HepG2 (cell line): ENCODE measurements at regions not wholly inside any gene's neighbourhood (a gene's known extent, or its start where the extent isn't known, plus 50 kb on each side); places are given as distances from the start of the nearest gene placed in this dataset.

Source experiments
- ATF2 ChIP-seq: sonication (generic); formaldehyde crosslinking; IDR thresholded peaks from 2 replicates; pipeline ENCODE4 v1.4.0; 2020; ENCODE audit warnings: missing genetic modification reagents
- RFX5 ChIP-seq: IDR thresholded peaks from 2 replicates; pipeline ENCODE4 v1.6.1; 2011; ENCODE audit warnings: low read depth, low read length, improper control_type of control experiment
- SRY ChIP-seq: sonication (generic); formaldehyde crosslinking; IDR thresholded peaks from 2 replicates; pipeline ENCODE4 v1.8.0; 2022; ENCODE audit warnings: mild to moderate bottlenecking, missing genetic modification reagents
- ZNF205 ChIP-seq: IDR thresholded peaks from 2 replicates; pipeline ENCODE4 v1.6.1; 2018; ENCODE audit warnings: missing biosample characterization, missing genetic modification reagents
- ZNF224 ChIP-seq: sonication (generic); formaldehyde crosslinking; IDR thresholded peaks from 2 replicates; pipeline ENCODE4 v1.5.0; 2020; ENCODE audit warnings: mild to moderate bottlenecking, missing genetic modification reagents
- TF ChIP-seq, protein P1 (sequence below): sonication (generic); formaldehyde crosslinking; IDR thresholded peaks from 2 replicates; pipeline ENCODE4 v1.5.0; 2020; ENCODE audit warnings: mild to moderate bottlenecking, missing genetic modification reagents, moderate library complexity
- TF ChIP-seq, protein P2 (sequence below), 2 experiments: sonication (generic) in 1 of 2; formaldehyde crosslinking in 1 of 2; IDR thresholded peaks; 2 replicates each; pipeline versions ENCODE4 v1.6.1 to v1.9.0; 2014 to 2022; ENCODE audit warnings: antibody characterized with exemption in 1 of 2, borderline replicate concordance in 1 of 2, inconsistent platforms in 1 of 2, low read depth in 1 of 2, missing genetic modification reagents in 1 of 2
- TF ChIP-seq, protein P3 (sequence below): sonication (generic); formaldehyde crosslinking; IDR thresholded peaks from 2 replicates; pipeline ENCODE4 v1.4.0; 2020; ENCODE audit warnings: missing genetic modification reagents

DNA sequence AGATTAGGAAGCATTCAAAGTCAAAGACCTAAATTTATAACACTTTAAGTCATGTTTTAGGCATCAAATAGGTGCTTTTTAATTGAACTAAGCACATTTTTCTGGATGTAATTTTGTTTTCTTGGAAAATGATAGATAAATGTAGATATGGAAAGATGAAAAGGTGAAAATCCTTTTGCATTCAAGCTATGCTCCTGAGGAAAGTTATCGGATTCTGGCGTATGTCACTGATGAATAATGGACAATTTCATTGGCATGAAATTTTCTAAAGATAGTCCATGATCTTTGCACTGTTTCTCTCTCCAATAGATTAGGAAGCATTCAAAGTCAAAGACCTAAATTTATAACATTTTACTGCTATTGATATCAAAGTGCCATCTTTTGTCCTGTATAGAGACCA is 444.2 kb upstream of the PABPC4L start:
- no peak for TF ChIP-seq SRY
- TF ChIP-seq, protein P1, sequence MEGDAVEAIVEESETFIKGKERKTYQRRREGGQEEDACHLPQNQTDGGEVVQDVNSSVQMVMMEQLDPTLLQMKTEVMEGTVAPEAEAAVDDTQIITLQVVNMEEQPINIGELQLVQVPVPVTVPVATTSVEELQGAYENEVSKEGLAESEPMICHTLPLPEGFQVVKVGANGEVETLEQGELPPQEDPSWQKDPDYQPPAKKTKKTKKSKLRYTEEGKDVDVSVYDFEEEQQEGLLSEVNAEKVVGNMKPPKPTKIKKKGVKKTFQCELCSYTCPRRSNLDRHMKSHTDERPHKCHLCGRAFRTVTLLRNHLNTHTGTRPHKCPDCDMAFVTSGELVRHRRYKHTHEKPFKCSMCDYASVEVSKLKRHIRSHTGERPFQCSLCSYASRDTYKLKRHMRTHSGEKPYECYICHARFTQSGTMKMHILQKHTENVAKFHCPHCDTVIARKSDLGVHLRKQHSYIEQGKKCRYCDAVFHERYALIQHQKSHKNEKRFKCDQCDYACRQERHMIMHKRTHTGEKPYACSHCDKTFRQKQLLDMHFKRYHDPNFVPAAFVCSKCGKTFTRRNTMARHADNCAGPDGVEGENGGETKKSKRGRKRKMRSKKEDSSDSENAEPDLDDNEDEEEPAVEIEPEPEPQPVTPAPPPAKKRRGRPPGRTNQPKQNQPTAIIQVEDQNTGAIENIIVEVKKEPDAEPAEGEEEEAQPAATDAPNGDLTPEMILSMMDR (CRISPR knock-in tag) = no peak
- TF ChIP-seq RFX5 = no peak
- TF ChIP-seq ZNF205 (CRISPR knock-in tag) = no peak
- no peak for TF ChIP-seq ATF2
- TF ChIP-seq, protein P2, sequence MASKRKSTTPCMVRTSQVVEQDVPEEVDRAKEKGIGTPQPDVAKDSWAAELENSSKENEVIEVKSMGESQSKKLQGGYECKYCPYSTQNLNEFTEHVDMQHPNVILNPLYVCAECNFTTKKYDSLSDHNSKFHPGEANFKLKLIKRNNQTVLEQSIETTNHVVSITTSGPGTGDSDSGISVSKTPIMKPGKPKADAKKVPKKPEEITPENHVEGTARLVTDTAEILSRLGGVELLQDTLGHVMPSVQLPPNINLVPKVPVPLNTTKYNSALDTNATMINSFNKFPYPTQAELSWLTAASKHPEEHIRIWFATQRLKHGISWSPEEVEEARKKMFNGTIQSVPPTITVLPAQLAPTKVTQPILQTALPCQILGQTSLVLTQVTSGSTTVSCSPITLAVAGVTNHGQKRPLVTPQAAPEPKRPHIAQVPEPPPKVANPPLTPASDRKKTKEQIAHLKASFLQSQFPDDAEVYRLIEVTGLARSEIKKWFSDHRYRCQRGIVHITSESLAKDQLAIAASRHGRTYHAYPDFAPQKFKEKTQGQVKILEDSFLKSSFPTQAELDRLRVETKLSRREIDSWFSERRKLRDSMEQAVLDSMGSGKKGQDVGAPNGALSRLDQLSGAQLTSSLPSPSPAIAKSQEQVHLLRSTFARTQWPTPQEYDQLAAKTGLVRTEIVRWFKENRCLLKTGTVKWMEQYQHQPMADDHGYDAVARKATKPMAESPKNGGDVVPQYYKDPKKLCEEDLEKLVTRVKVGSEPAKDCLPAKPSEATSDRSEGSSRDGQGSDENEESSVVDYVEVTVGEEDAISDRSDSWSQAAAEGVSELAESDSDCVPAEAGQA (IDR thresholded peaks at IDR 0.05; ENCODE audit: low read depth) = no peak
- TF ChIP-seq, protein P2 (CRISPR knock-in tag; IDR thresholded peaks at IDR 0.05; ENCODE audit: borderline replicate concordance) = no peak
- TF ChIP-seq ZNF224 = no peak
- TF ChIP-seq, protein P3, sequence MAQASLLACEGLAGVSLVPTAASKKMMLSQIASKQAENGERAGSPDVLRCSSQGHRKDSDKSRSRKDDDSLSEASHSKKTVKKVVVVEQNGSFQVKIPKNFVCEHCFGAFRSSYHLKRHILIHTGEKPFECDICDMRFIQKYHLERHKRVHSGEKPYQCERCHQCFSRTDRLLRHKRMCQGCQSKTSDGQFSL (CRISPR knock-in tag) = no peak
